HS-27A (cell line): ENCODE measurements at regions not wholly inside any gene's neighbourhood (a gene's known extent, or its start where the extent isn't known, plus 50 kb on each side); places are given as distances from the start of the nearest gene placed in this dataset.
A peak's percentile ranks its signal among the peaks of the same experiment; 100 is the strongest.
"Not testable (repeated sequence)": the region's sequence is repeated elsewhere in the genome, so short reads cannot be mapped to it uniquely, and the experiment has no call there.

Experiments
- DNase-seq: peaks from one replicate; pipeline ENCODE4 v3.0.0-alpha.2; 2012; ENCODE audit warnings: low read depth, missing footprints

DNA sequence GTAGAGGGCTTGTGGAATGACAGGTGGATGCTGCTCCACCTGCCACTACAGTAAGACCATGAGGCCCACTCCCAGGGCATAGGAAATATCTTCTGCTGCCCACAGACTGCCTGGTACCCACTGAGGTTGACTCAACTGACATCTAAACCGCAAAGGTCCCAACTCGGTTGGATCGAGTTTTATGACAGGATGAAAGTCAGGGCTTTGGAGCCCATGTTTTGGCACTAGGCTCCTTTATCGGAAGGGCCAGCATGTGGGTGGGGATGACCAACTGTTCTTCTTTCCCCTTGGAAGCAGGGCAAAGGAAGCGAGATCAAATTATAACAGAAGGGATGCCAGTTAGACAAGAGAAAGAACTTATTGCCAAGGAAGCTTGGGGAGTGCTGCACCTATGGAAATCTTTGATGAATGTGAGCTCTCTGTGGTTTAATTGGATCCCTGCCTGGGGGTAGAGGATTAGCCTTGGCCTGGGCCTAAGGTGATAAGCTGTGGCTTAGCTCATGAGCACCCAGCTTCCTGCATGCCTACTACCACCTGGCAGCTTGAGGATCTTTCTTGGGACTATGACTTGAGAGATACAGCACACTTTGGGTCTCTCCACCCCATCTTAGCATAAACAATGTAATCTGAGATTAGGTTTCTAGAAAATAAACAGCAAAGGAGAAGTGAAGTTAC lies 121.8 kb downstream of the KCNA5 start:
- peak; percentile 23 for DNase-seq

DNA sequence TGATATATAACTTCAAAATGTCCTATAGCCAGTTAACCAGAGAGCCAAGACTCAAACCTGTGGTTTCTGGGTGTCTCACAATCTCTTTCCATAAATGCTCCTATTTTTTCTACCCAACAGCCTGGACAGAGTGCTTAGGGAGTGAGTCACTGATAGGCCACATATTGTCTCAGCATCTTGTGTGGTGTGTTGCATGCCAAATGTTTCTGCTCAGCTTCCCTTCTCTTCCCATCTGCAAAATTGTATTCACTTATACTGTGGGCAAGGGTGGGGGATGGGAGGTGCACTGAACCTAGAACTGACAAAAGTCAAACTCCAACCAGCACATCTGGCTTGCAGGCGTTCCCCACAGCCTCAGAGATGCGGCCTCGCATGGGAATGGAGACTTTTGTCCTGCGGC lies 123.3 kb downstream of the KCNA5 start:
- peak; percentile 93 for DNase-seq

DNA sequence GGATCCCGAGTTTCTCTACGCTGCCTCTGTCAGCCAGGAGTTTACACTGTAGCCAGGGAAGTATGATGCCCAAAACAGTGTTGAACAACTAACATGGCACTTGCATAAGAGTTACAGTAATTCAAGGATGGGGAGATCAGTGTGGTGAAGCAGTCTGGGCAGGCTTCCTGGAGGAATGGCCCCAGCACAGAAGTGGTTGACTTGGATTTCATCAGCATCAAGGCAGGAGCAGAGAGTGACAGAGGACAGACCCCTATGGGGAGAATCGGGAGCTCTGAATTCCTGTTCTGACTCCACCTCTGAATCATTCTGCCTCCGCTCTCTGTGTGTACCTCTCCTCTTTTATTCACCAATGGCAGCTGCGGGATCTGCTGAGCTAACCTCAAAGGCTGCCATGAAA lies 124.5 kb downstream of the KCNA5 start:
- no peak for DNase-seq

DNA sequence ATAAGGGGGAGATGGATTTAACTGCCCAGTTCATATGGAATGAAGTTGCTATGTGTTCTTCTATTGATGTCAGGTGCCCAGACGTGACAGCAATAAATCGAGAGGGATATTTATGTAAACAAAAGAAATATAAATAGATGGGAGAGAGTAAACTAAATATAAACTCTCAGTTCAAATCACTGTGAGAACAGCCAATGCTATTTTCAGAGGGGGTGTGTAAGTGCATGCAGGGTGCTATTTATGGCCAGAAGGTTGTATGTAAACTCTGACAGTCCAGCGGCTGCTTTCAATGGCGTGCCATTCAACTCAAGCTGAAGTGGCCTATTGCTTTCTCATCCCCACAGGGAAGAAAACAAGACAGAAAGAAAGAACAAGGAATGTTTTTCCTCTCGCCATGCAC lies 127.2 kb downstream of the KCNA5 start:
- DNase-seq: no peak

DNA sequence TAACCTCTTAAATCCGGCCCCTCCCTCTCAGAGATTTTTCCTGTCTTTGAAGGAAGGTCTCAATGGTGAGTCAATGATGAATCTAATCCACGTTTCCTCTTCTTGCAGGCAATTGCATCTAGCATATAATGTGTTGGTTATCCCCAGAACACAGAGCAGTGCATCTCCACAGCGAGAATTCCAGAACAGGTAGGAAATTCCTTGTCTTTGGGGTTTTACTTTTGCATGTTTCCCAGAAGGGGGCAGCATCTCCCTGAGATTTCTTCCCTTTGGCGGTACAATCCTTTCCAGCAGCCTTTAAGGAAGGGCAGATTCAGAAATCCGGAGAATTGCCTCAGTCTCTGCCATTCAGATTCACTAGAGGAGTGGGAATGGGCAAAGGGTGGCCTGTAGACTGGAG lies 128.0 kb downstream of the KCNA5 start:
- peak; percentile 41 for DNase-seq

DNA sequence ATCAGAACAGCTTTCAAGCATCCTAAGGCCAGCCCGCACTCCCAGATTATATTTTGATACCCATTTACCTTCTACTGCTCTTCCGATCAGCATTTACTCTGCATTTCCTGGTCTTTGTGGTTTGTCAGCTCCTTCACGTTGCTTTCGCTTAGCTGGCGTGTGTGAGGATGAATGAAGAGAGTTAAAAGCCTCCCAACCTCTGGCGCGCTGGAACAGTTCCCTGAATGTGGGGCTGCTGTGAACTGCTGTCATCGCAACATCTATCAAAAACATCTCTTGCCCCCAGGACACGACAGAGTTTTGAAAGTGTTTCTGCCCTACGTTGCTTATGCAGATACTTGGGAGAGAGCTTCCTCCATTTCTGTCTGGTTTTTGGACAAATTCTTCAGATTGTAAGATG lies 129.2 kb downstream of the KCNA5 start:
- no peak for DNase-seq

DNA sequence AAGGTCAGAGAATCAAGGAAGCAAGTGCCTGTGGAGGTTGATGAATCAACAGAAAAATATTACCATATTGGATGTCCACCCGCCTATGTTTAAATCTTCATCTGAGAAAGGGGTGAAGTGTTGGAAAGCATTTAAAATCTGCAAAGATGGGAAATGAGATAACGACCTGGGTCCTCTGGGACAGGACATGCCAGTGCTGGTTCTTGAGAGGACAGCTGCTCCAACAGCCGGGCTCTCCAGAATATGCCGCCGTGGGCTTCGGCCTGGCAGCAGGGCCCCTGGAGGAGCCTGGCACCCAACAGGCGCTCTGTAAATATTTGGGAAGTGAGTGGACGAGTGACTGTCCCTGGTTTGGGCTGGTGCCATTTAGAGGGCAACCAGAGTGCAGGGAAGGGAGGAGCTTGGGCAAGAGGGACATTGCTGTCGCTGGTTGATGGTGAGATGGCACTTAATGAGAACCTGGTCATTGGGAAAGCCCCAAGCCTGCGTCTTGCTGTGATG lies 129.9 kb downstream of the KCNA5 start:
- DNase-seq: peak; percentile 59

DNA sequence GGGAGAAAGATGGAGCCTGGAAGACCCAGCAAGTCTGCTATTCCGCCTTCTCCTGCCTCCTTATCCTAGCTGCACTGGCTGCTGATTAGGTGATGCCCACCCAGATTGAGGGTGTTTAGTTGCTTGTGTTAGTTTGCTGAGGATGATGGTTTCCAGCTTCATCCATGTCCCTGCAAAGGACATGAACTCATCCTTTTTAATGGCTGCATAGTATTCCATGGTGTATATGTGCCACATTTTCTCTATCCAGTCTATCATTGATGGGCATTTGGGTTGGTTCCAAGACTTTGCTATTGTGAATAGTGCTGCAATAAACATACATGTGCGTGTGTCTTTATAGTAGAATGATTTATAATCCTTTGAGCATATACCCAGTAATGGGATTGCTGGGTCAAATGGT lies 131.7 kb downstream of the KCNA5 start:
- DNase-seq: not testable (repeated sequence)

DNA sequence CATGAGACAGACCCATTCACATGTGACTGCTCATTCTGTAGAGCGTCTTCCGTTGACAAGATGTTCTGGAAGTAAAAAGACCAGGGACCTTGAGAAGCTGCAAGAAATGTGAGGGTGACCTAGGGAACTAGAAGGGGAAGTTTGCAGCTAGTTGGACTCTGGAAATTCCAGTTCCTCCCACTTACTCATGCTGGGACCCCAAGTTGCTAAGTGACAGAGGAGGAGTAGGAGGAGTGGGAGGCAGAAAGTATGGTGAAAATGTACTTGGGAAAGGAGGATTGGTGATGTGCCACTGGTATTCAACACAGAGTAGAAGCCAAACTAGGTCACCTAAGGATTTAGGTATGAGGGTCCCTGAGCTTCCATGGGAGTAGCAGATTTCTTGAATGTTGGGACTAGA lies 132.4 kb downstream of the KCNA5 start:
- DNase-seq: no peak

DNA sequence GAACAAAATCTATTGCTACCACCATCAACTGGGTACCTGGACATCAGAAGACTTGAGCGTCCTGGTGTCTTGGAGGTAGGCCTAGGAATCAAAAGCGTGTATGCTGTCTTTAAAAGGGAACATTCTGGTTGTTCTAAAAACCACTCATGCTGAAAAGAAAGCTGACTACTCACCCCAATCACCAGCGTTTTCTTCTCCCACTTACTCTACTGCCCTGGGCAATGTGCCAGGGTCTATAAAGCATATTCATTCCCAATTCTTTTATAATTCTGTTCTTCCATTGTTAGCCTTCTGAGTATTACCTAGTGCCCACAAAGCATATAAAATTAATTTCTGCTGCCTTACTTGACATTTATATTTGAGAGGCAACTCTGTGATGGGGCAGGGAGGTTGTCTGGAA lies 133.4 kb downstream of the KCNA5 start:
- DNase-seq: no peak

DNA sequence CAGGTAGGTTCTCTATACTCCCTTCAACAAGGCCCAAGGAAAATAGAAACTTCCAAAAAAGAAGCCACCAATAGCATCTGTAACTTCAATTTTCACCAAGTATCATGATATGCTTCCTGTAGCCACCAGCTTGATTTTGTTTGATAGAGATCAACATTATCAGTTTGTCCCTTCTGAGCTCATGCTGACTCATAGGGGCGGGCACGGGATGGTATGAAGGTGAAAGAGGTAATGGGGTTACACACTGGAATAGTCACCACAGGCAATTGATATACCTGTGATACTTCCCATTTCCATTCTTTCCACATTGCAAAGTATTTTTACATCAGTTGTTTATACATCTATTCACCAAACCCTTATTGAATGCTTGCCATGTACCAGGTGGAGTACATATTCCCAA lies 134.1 kb downstream of the KCNA5 start:
- DNase-seq: no peak

DNA sequence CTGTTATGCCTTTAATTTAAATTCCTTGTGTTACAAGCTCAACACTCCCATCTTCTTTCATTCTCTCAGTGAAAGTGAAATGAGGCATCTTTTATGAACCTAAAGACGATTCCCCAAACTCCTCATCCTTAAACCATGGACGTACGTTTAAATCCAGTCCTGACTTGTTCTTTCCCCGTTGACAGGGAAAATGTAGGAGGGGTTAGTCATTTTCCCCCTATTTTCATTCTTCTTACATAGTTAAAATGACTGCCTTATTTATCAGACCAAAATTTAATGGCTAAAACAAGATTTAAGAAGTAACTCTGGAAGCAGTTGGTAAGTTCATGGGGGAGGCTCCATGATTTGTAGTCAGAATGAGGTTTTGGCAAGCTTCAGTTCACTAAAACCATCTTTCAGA lies 134.9 kb downstream of the KCNA5 start:
- no peak for DNase-seq

DNA sequence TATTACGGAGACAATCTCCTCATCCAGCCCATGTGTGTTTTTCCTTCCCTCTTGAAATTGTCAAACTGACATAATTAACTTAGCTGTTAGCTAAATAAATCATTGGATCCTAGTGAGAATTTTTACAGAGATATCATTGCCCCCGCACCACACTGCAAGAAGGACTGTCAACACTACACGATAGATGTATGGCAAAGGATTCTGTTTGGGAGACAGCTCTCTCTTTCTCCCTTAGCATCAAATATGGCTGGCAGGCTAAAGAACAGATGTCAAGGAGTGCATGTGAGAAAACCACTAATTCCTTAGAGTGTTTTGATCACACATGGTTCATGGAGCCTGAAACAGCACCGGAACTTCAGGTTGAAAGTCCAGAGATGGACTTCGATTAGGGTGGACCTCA lies 136.8 kb downstream of the KCNA5 start:
- DNase-seq: no peak

DNA sequence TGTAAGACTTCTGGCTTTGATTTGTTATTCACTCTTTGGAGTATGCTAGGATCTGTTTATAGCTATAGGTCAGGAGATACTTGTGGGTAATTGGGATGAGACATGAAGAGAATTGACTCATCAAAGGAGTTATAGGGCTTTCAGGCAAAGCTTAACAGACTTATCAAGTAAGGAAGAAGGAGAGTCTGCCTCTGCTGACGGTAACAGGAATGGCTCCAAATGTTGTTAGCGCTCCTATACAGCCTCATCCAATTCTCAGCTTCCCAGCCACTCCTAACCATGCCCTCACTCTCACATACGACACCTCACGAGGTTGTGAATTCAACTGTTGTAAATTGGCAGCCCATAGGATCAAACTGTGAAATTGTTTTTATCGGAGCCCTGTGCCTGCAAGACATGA lies 140.5 kb downstream of the KCNA5 start:
- DNase-seq: no peak

DNA sequence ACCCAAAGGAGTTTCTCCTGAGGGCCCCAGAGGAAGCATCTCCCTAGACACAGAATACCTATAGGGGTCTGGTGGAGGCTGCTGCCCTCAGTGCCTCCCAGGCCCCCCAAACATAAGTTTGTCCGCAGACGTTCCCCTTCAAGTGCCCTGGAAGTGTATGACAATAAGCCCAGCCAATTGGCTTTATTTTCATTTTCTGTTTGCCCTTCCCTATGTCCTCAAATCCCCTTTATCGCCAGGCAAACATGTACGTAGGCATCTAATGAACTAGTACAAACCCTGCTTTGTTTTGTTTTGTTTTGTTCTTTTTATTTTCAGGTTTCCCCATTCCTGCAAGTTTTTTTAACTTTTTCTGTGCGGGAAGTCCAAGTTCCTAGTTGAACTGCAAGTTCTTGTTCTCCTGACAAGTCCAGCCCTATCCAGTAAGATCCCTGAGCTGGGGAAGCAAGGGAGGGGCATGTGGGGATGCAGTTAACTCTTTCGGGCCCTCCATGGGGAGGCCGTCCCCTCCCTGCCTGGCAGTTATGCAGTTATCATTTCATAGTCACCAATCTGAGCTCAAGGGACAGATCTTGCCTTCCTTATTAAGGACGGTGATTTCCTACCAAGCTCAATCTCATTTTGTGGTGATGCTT lies 141.9 kb downstream of the KCNA5 start:
- no peak for DNase-seq

DNA sequence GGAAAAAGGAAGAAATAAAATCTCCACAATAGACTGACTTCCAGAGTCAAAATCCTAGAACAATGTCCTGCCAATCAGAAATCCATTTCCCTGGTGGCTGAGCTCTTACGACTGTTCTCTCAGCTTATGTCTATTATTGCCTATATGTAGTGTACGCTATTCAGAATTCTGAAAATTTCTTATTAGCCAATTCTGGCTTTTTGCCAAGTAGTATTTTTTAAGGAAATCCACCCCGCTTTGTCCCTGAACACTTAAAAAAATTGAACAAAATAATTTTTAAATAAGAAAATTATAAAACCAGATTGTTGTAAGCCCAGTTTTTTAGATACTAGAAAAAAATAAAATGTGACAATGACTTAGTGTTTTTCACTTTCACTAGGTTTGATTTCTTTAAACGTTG lies 143.0 kb downstream of the KCNA5 start:
- DNase-seq: no peak

DNA sequence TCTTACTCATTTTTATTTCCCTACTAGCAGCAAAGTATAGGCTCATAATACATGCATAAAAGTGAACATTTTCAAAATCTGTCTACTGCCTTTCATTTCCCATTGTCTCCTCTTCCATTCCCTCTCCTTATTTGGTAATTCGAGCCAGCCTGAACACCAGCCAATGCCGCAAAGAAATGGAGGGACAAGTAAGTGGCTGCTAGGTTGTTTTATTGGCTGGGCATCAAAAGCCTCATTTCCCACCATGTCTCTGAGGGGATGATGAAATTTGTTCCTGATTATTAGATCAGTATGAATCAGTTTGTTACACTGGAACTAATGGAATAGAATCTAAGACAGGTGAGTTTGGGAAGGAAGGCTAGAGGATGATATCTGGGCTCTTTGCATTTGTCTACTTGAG lies 143.5 kb downstream of the KCNA5 start:
- no peak for DNase-seq

DNA sequence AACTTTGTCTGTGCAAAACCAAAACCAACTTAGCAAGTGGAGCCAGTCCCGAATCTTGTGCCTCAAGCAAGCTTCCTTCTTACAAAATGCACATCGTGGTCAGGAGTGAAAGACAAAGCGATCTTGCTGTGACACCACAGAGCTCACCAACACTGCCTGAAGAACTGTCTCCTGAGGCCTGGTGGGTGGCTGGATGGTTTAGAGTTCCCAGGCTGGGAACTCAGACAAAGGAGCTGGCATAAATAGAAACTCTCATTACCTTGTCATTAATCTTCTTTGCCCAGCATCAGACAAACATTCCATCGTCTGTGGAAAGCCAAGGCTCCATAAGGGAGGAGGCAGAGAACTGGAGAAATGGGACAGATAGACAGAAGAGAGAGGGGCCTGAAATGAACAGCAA lies 144.8 kb downstream of the KCNA5 start:
- DNase-seq: no peak

DNA sequence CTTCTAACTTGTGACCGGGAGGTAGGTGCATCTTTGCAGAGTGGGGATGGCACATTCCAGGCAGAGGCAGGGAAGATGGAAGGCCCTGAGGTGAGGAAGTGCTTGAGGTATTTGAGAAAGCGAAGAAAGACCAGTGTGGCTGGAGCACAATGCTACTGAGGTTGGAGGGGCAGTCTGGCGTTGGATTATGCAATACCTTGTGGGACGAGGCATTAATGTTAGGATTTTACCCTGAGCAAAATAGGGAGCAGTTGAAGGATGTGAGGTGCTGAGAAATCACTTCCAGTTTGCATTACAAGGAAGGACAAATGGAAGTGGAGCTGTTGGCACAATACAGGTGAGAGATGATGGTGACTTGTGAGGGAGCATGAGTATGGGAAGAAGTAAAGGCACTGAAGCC lies 145.5 kb downstream of the KCNA5 start:
- DNase-seq: no peak

DNA sequence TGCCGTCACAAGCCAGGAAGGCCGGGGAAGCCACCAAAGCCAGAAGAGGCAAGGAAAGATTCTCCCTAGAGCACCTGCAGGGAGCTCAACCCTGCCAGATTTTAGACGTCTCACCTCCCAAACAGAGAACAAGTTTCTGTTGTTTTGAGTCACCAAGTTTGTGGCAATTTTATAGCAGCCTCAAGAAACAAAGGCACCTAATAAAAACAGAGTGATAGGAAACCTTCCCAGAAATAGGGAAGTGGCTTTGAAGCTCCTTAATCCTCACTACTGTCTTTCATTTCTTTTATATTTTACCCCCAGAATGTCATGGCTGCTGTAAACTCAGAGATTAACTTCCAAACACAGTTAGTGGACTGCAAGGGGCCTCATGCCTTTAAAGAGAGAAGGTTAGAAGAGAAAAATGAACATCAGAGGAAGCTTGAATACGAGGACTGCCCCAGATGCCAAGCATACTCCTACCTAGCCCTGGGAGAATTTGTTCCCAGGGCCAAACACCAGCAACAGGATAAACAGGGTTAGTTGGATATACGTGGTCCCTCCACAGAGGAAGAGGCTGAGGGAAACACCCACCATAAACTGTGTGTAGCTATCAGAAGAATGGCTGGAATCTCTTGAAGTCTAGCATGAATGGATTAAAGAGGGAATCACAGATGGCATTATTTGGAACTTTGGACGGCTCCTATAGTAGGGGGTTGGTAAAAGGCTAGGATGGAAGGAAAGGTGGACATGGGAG lies 148.3 kb downstream of the KCNA5 start:
- no peak for DNase-seq

DNA sequence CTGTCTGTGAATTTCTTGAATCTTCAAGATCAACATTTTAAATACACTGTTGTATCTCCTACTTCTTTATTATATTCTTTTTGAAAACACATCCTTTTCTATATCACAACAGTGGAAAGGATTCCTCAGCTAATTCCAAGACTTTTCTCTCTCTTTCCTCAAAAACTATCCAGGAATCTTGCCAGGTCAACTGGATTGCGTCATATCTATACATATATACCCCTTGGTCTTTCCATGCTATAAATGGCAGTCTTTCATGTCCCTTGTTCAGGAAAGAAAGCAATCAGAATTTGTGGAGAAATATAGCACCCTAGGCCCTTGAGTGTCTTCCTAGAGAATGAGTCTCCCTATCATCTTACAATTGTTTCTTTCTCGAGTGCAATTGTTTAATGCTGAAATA lies 149.0 kb downstream of the KCNA5 start:
- no peak for DNase-seq

DNA sequence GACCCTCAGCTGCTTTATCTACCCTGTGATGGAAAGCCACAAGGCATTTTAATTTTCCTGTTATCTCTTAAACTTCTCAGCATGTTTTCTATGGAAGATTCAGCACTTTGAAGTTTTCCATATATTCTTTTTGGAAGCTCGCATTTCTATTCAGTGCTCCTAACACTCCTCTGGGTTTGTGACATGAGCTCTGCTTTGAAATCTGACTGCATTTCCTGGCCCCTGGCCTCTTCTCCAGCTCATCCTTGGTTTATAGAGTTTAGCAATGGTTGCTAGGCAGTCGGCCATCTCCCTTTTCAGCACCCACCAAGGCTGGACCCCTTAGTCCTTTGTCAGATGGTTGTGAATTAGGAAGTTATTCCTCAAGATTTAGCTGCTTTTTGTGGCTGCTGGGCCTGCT lies 150.6 kb downstream of the KCNA5 start:
- DNase-seq: no peak

DNA sequence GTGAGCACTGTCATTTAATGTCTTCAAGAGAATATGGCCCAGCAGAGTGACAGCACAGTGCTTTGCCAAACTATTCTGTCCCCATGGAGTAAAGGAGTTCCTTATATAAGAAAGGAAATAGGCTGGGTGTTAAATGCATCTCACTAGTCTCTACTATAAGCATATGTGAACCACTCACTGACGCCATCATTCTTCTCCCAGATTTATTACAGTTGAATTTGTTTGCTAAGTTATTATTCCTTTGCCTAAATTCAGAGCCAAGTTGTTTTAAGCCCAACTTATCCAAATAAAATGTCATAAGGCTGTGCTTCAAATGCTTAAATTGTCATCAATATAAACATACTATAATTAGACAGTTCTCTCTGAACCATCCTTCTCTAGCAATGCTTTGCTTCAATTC lies 151.6 kb downstream of the KCNA5 start:
- DNase-seq: no peak
